Upper lobe of left lung (tissue), 6 donors: ENCODE measurements at regions not wholly inside any gene's neighbourhood (a gene's known extent, or its start where the extent isn't known, plus 50 kb on each side); places are given as distances from the start of the nearest gene placed in this dataset.

Experiments used
- ATAC-seq, 2 donors: fragments of 200-7000 bp; cut with Tn5 transposase; one replicate each; pipeline ENCODE4 v1.9.1; 2022; ENCODE audit warnings: mild to moderate bottlenecking in 2 of 2, moderate library complexity in 2 of 2; ENCODE audit not compliant: low FRiP score in 2 of 2
- DNase-seq, 2 donors: peaks; one replicate each; pipeline ENCODE4 v3.0.0-alpha.2; 2019 to 2020
- H3K27ac ChIP-seq, 4 donors: fragments of 200-600 bp; sonication (generic); one replicate each; pipeline ENCODE4 v1.5.1; 2016 to 2019
- H3K27me3 ChIP-seq, 4 donors: fragments of 200-600 bp; sonication (generic); one replicate each; pipeline ENCODE4 v1.5.1; 2017 to 2019
- H3K36me3 ChIP-seq, 4 donors: fragments of 200-600 bp; sonication (generic); one replicate each; pipeline ENCODE4 v1.5.1; 2016 to 2019
- H3K4me1 ChIP-seq, 4 donors: fragments of 200-600 bp; sonication (generic); one replicate each; pipeline ENCODE4 v1.5.1; 2018 to 2019
- H3K4me3 ChIP-seq, 4 donors: fragments of 200-600 bp; sonication (generic); one replicate each; pipeline ENCODE4 v1.5.1; 2017 to 2019; ENCODE audit warnings: mild to moderate bottlenecking in 2 of 4, moderate library complexity in 1 of 4
- H3K9me3 ChIP-seq, 4 donors: fragments of 200-600 bp; sonication (generic); one replicate each; pipeline ENCODE4 v1.5.1; 2018 to 2019
- CTCF ChIP-seq, 6 experiments: fragments of 450-650 bp in 4 of 6; fragments of 200-600 bp in 2 of 6; sonication (generic) in 2 of 6; IDR thresholded peaks; one replicate each; pipeline ENCODE4 v1.5.1; 2016 to 2019; ENCODE audit warnings: antibody characterized with exemption in 6 of 6
- EP300 ChIP-seq, 4 donors: sonication (generic); formaldehyde crosslinking; IDR thresholded peaks; one replicate each; pipeline ENCODE4 v1.5.1; 2017; ENCODE audit warnings: antibody characterized with exemption in 4 of 4, control low read depth in 2 of 4
- POLR2A ChIP-seq, 4 donors: fragments of 450-650 bp; IDR thresholded peaks; one replicate each; pipeline ENCODE4 v1.5.1; 2016 to 2017; ENCODE audit warnings: antibody characterized with exemption in 4 of 4, mild to moderate bottlenecking in 2 of 4
- POLR2AphosphoS5 ChIP-seq, 2 donors: sonication (generic); formaldehyde crosslinking; IDR thresholded peaks; one replicate each; pipeline ENCODE4 v1.5.1; 2017; ENCODE audit warnings: antibody characterized with exemption in 2 of 2
- WGBS, 2 donors: methylation state at CpG; one replicate each; pipeline ENCODE4 v1.1.5; 2017 to 2018; 5-methylcytosine and 5-hydroxymethylcytosine counted together
- donor health status: DM: no; HTN: no; CAD: no; lungs with moderate emphysema.
- donor health status: DM: no; HTN: yes; CAD: no; lungs with severe emphysema.

GRCh38 chr21:33987461-33987860 is 71.9 kb upstream of the ATP5PO start:
- DNase-seq = no peak
- no peak for ATAC-seq
- 90% methylated on average over 5 of the region's 5 CpGs; no CpG with 5 or more reads in 1 of the 2 donors for WGBS, 2 donors

GRCh38 chr21:33985117-33986050 is 69.8 kb upstream of the ATP5PO start:
- H3K4me1 ChIP-seq = no peaks in the 10 kb centered on the region
- H3K9me3 ChIP-seq = no peaks in the 10 kb centered on the region
- 75 to 84% methylated on average over 16 to 17 of the region's 17 CpGs for WGBS, 2 donors
- ATAC-seq (peak in 1 of 2 donors; percentile 24), DNase-seq (peak in 1 of 2 donors; percentile 29)
- no peaks in the 10 kb centered on the region for H3K27me3 ChIP-seq
- TF ChIP-seq EP300 (IDR thresholded peaks at IDR 0.05) = no peak
- TF ChIP-seq CTCF (IDR thresholded peaks at IDR 0.05) = no peak
- TF ChIP-seq POLR2A (IDR thresholded peaks at IDR 0.05) = no peak
- TF ChIP-seq POLR2AphosphoS5 (IDR thresholded peaks at IDR 0.05) = no peak
- no peak overlapping the region for H3K27ac ChIP-seq
- H3K4me3 ChIP-seq = no peak overlapping the region
- H3K36me3 ChIP-seq = no peaks in the 10 kb centered on the region

More at GRCh38 chr21:33987461-33987860, 71.9 kb upstream of the ATP5PO start:
- Histone ChIP-seq H3K4me1 (no peaks in the 10 kb centered on the region), H3K36me3 (no peaks in the 10 kb centered on the region), H3K27me3 (no peaks in the 10 kb centered on the region), H3K9me3 (no peaks in the 10 kb centered on the region), H3K4me3 (no peak overlapping the region), H3K27ac (no peak overlapping the region)
- TF ChIP-seq EP300 (IDR thresholded peaks at IDR 0.05) (no peak), CTCF (IDR thresholded peaks at IDR 0.05) (no peak), POLR2AphosphoS5 (IDR thresholded peaks at IDR 0.05) (no peak), POLR2A (IDR thresholded peaks at IDR 0.05) (no peak)

- Histone ChIP-seq H3K9me3 (no peaks in the 10 kb centered on the region), H3K27me3 (no peaks in the 10 kb centered on the region), H3K4me3 (no peak overlapping the region), H3K4me1 (no peaks in the 10 kb centered on the region), H3K27ac (no peak overlapping the region), H3K36me3 (no peaks in the 10 kb centered on the region)
- ATAC-seq (no peak), DNase-seq (peak in 1 of 2 donors; percentile 39)
- TF ChIP-seq POLR2A (IDR thresholded peaks at IDR 0.05) (no peak), EP300 (IDR thresholded peaks at IDR 0.05) (no peak), POLR2AphosphoS5 (IDR thresholded peaks at IDR 0.05) (no peak), CTCF (IDR thresholded peaks at IDR 0.05) (no peak)
- whole genome bisulfite sequencing, 2 donors = 85 to 92% methylated on average over 13 of the region's 13 CpGs
These were observed 68.4 kb upstream of the ATP5PO start for GRCh38 chr21:33984021-33984481.

GRCh38 chr21:33981391-33982101 is 65.9 kb upstream of the ATP5PO start:
- no peaks in the 10 kb centered on the region for H3K36me3 ChIP-seq
- H3K4me1 ChIP-seq = peaks cover 7 to 9% (median 8%) of the 10 kb centered on the region in 4 donors
- peak in 1 of 2 donors; percentile 87 for ATAC-seq
- DNase-seq = no peak
- H3K9me3 ChIP-seq = no peaks in the 10 kb centered on the region
- H3K27me3 ChIP-seq = no peaks in the 10 kb centered on the region
- H3K27ac ChIP-seq = no peak overlapping the region
- no peak for TF ChIP-seq POLR2AphosphoS5 (IDR thresholded peaks at IDR 0.05)
- no peak for TF ChIP-seq CTCF (IDR thresholded peaks at IDR 0.05)
- no peak for TF ChIP-seq EP300 (IDR thresholded peaks at IDR 0.05)
- TF ChIP-seq POLR2A (IDR thresholded peaks at IDR 0.05) = no peak
- no peak overlapping the region for H3K4me3 ChIP-seq
- 74 to 87% methylated on average over 10 of the region's 10 CpGs for WGBS, 2 donors
